22Rv1 (cell line): ENCODE measurements at regions not wholly inside any gene's neighbourhood (a gene's known extent, or its start where the extent isn't known, plus 50 kb on each side); places are given as distances from the start of the nearest gene placed in this dataset.

Experiments
- CTCF ChIP-seq: fragments of 450-650 bp; IDR thresholded peaks from 2 replicates; pipeline ENCODE4 v1.5.1; 2017; ENCODE audit warnings: mild to moderate bottlenecking
- ZFX ChIP-seq: fragments of 450-650 bp; IDR thresholded peaks from 2 replicates; pipeline ENCODE4 v1.6.1; 2017; ENCODE audit warnings: antibody characterized with exemption, borderline replicate concordance

- TF ChIP-seq CTCF (no peak), ZFX (no peak)
Observed at GRCh38 chr6:106880952-106881351, 93.6 kb downstream of the CD24 start.
